ENCODE measurements at regions not wholly inside any gene's neighbourhood (a gene's known extent, or its start where the extent isn't known, plus 50 kb on each side); places are given as distances from the start of the nearest gene placed in this dataset.

DNA sequence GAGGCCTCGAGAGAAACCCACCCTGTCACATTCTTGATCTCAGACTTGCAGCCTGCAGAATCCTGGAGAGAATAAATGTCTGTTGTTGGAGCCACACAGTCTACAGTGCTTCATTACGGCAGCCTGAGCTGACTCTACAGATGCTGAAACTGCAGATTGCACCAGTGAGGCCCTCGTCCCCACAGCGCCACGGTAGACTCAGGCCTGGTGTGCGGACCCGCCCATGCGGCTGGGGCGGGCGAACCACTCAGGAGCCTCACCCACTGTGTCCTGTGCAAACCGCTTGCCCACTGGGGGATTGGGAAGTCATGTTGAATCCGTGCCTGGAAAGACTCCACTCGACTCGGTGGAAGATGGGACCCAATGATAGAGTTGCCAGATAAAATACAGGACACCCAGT lies 125.2 kb upstream of the COPS8 start:
- WGBS (ENCODE audit: low lambda C conversion rate, missing lambda C conversion rate) = 96% methylated on average over 14 of the region's 14 CpGs
- no peaks in the 10 kb centered on the region for H3K36me3 ChIP-seq (replicated peaks; ENCODE audit: insufficient read depth, low read depth)
- no peak overlapping the region for H2AFZ ChIP-seq
- H3K27ac ChIP-seq = no peak overlapping the region
- no peaks in the 10 kb centered on the region for H3K9me2 ChIP-seq (replicated peaks; ENCODE audit: insufficient read depth)
- peaks cover 8% of the 10 kb centered on the region for H3K4me1 ChIP-seq (ENCODE audit: insufficient read depth)
- H3K4me2 ChIP-seq = no peak overlapping the region
- no peaks in the 10 kb centered on the region for H3K9me3 ChIP-seq (ENCODE audit: low read depth)
- DNase-seq (ENCODE audit: low spot score) = no peak
- no peak overlapping the region for H3K4me3 ChIP-seq
- no peaks in the 10 kb centered on the region for H3K79me2 ChIP-seq
- H4K20me1 ChIP-seq (ENCODE audit: insufficient read depth, poor library complexity, severe bottlenecking) = no peaks in the 10 kb centered on the region
- TF ChIP-seq EZH2phosphoT487 (IDR thresholded peaks at IDR 0.05; ENCODE audit: low read depth, severe bottlenecking, unreplicated experiment) (no peak), EZH2 (IDR thresholded peaks at IDR 0.05; ENCODE audit: borderline replicate concordance) (no peak)
- TF ChIP-seq, protein P1, sequence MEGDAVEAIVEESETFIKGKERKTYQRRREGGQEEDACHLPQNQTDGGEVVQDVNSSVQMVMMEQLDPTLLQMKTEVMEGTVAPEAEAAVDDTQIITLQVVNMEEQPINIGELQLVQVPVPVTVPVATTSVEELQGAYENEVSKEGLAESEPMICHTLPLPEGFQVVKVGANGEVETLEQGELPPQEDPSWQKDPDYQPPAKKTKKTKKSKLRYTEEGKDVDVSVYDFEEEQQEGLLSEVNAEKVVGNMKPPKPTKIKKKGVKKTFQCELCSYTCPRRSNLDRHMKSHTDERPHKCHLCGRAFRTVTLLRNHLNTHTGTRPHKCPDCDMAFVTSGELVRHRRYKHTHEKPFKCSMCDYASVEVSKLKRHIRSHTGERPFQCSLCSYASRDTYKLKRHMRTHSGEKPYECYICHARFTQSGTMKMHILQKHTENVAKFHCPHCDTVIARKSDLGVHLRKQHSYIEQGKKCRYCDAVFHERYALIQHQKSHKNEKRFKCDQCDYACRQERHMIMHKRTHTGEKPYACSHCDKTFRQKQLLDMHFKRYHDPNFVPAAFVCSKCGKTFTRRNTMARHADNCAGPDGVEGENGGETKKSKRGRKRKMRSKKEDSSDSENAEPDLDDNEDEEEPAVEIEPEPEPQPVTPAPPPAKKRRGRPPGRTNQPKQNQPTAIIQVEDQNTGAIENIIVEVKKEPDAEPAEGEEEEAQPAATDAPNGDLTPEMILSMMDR (IDR thresholded peaks at IDR 0.05; ENCODE audit: poor library complexity) = no peak
- H3K27me3 ChIP-seq = no peaks in the 10 kb centered on the region

DNA sequence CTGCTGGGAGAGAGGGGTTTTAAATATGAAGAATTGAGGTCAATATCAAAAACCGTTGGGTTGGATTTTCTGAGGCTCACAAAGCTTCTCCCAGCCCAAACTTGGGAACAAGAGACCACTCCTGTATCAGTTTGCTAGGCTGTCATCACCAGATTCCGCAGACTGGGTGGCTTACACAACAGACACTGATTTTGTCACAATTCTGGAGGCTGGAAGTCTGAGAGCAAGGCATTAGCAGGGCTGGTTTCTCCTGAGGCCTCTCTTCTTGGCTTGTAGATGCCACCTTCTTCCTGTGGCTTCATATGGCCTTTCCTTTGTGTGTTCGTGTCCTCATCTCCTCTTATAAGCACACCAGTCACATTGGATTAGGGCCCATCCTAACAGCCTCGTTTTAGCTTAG lies 122.9 kb upstream of the COPS8 start:
- Histone ChIP-seq H3K79me2 (no peaks in the 10 kb centered on the region), H3K27ac (no peak overlapping the region), H3K36me3 (replicated peaks; ENCODE audit: insufficient read depth, low read depth) (no peaks in the 10 kb centered on the region), H3K27me3 (no peaks in the 10 kb centered on the region), H4K20me1 (ENCODE audit: insufficient read depth, poor library complexity, severe bottlenecking) (no peaks in the 10 kb centered on the region), H3K4me3 (no peak overlapping the region), H2AFZ (no peak overlapping the region), H3K4me2 (no peak overlapping the region), H3K9me2 (replicated peaks; ENCODE audit: insufficient read depth) (no peaks in the 10 kb centered on the region), H3K4me1 (ENCODE audit: insufficient read depth) (no peaks in the 10 kb centered on the region), H3K9me3 (ENCODE audit: low read depth) (no peaks in the 10 kb centered on the region)
- no peak for TF ChIP-seq EZH2phosphoT487 (IDR thresholded peaks at IDR 0.05; ENCODE audit: low read depth, severe bottlenecking, unreplicated experiment)
- TF ChIP-seq, protein P1 (IDR thresholded peaks at IDR 0.05; ENCODE audit: poor library complexity) = no peak
- TF ChIP-seq EZH2 (IDR thresholded peaks at IDR 0.05; ENCODE audit: borderline replicate concordance) = no peak
- no peak for DNase-seq (ENCODE audit: low spot score)
- 89% methylated on average over 4 of the region's 4 CpGs for WGBS (ENCODE audit: low lambda C conversion rate, missing lambda C conversion rate)

DNA sequence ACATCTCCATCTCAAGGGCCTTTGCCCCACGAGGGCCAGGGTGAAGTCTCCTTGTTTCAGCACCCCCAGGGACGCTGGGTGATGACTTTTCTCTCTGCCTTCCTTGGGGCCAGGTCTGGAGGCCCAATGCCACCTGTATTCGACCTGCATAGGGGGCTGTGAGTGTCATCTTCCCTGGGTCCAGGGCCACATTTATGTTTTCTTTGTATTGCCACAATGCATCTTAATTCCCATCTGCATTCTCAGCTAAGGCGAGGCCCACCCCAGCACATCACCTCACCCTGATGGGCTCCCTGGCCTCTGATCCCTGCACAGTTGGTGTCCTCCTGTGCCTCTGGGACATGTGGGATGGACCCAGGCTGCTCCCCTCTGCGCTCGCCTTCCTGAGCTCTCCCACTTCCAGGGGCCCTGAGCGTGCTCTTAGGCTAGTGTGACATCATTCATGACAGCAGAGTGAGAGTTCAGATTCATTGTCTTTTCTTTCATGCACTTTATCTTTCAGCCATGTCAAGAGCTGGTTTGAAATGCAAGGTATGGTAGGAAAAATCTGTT lies 122.0 kb upstream of the COPS8 start:
- no peak overlapping the region for H3K27ac ChIP-seq
- H3K9me2 ChIP-seq (replicated peaks; ENCODE audit: insufficient read depth) = no peaks in the 10 kb centered on the region
- H3K27me3 ChIP-seq = no peaks in the 10 kb centered on the region
- no peak for DNase-seq (ENCODE audit: low spot score)
- H4K20me1 ChIP-seq (ENCODE audit: insufficient read depth, poor library complexity, severe bottlenecking) = no peaks in the 10 kb centered on the region
- TF ChIP-seq EZH2phosphoT487 (IDR thresholded peaks at IDR 0.05; ENCODE audit: low read depth, severe bottlenecking, unreplicated experiment) (no peak), EZH2 (IDR thresholded peaks at IDR 0.05; ENCODE audit: borderline replicate concordance) (no peak)
- TF ChIP-seq, protein P1 (IDR thresholded peaks at IDR 0.05; ENCODE audit: poor library complexity) = no peak
- no peak overlapping the region for H3K4me2 ChIP-seq
- H3K4me1 ChIP-seq (ENCODE audit: insufficient read depth) = peaks cover 6% of the 10 kb centered on the region
- WGBS (ENCODE audit: low lambda C conversion rate, missing lambda C conversion rate) = 89% methylated on average over 7 of the region's 7 CpGs
- no peak overlapping the region for H3K4me3 ChIP-seq
- no peak overlapping the region for H2AFZ ChIP-seq
- no peaks in the 10 kb centered on the region for H3K9me3 ChIP-seq (ENCODE audit: low read depth)
- H3K36me3 ChIP-seq (replicated peaks; ENCODE audit: insufficient read depth, low read depth) = no peaks in the 10 kb centered on the region
- H3K79me2 ChIP-seq = no peaks in the 10 kb centered on the region

DNA sequence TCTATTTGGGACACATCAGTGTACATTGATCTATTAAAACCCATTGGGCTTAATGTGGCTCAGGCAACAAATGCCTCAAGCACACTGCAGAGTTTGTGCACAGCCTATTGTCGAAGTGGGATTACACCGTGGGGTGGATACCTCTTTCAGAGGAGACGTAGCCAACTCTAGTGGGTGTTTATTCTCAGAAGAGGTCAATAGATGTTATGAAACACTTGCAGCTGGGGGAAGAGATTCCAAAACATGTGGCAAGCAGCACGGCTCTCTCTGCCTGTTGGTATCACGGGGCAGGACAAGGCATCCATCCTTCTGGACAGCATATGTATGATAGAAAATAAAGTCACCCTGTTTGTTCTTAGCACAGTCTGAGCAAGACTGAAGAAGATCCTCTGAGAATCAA lies 121.4 kb upstream of the COPS8 start:
- Histone ChIP-seq H3K9me3 (ENCODE audit: low read depth) (no peaks in the 10 kb centered on the region), H3K36me3 (replicated peaks; ENCODE audit: insufficient read depth, low read depth) (no peaks in the 10 kb centered on the region), H3K4me3 (no peak overlapping the region), H3K4me1 (ENCODE audit: insufficient read depth) (peaks cover 12% of the 10 kb centered on the region), H4K20me1 (ENCODE audit: insufficient read depth, poor library complexity, severe bottlenecking) (no peaks in the 10 kb centered on the region), H3K4me2 (no peak overlapping the region), H3K27me3 (no peaks in the 10 kb centered on the region), H3K79me2 (no peaks in the 10 kb centered on the region), H3K27ac (no peak overlapping the region), H2AFZ (no peak overlapping the region), H3K9me2 (replicated peaks; ENCODE audit: insufficient read depth) (no peaks in the 10 kb centered on the region)
- WGBS (ENCODE audit: low lambda C conversion rate, missing lambda C conversion rate) = 77% methylated on average over 5 of the region's 5 CpGs
- DNase-seq (ENCODE audit: low spot score) = no peak
- no peak for TF ChIP-seq EZH2phosphoT487 (IDR thresholded peaks at IDR 0.05; ENCODE audit: low read depth, severe bottlenecking, unreplicated experiment)
- TF ChIP-seq, protein P1 (IDR thresholded peaks at IDR 0.05; ENCODE audit: poor library complexity) = no peak
- TF ChIP-seq EZH2 (IDR thresholded peaks at IDR 0.05; ENCODE audit: borderline replicate concordance) = no peak
